ENCODE measurements at regions not wholly inside any gene's neighbourhood (a gene's known extent, or its start where the extent isn't known, plus 50 kb on each side); places are given as distances from the start of the nearest gene placed in this dataset.

DNA sequence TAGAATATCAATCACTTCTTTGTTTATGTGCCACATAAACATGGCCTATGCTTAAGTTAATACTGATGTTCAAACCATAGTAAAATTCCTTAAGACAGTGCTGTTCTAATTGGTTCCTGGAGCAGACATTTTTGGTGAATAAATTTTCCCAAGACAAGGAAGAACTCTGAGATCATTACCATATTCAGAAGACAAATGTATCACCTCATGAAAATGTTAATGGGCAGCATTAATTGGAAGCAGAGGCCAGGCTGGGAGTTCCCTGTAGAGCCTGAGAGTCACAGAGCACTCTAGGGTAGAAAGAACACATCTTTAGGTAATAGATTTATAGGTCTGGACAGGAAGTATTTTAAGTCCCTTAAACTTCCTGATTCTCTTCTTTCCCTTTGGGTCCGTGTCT lies 240.2 kb downstream of the MAN2A1 start:
- Histone ChIP-seq H3K9ac (replicated peaks in 1 of 4; ENCODE audit: extremely low read depth in 1 of 4, low read depth in 3 of 4, low read length in 3 of 4) (no peak overlapping the region), H3K23me2 (ENCODE audit: low read depth, low read length) (no peaks in the 10 kb centered on the region), H2AK5ac (ENCODE audit: low read depth, low read length) (no peak overlapping the region), H3K56ac (replicated peaks; ENCODE audit: insufficient read length, low read depth, low read length) (no peak overlapping the region), H3K27me3 (replicated peaks in 1 of 4; ENCODE audit: control insufficient read depth in 3 of 4, extremely low read depth in 1 of 4, insufficient read depth in 3 of 4, low read length in 3 of 4) (no peaks in the 10 kb centered on the region), H3K4me2 (ENCODE audit: insufficient read depth in 1 of 2, low read depth in 2 of 2, low read length in 2 of 2) (no peak overlapping the region), H3K27ac (ENCODE audit: low read depth, low read length) (no peak overlapping the region), H4K91ac (replicated peaks; ENCODE audit: insufficient read length, low read length) (no peak overlapping the region), H2BK12ac (ENCODE audit: low read depth, low read length) (no peak overlapping the region), H3K23ac (ENCODE audit: insufficient read length) (no peak overlapping the region), H4K8ac (ENCODE audit: extremely low read depth, insufficient read depth, low read length) (no peak overlapping the region), H3K18ac (ENCODE audit: extremely low read depth, low read length) (no peak overlapping the region), H2BK5ac (ENCODE audit: low read depth, low read length) (no peak overlapping the region), H3K36me3 (ENCODE audit: control insufficient read depth in 2 of 4, insufficient read depth in 4 of 4, low read length in 3 of 4) (no peaks in the 10 kb centered on the region), H3K14ac (ENCODE audit: insufficient read length) (no peak overlapping the region), H2BK20ac (ENCODE audit: low read length) (no peak overlapping the region), H3K79me2 (ENCODE audit: control insufficient read depth in 1 of 2, insufficient read depth in 2 of 2, low read length in 2 of 2) (no peaks in the 10 kb centered on the region), H3K4me1 (replicated peaks in 1 of 4; ENCODE audit: control insufficient read depth in 3 of 4, insufficient read depth in 4 of 4, low read length in 3 of 4) (no peaks in the 10 kb centered on the region), H2BK120ac (replicated peaks; ENCODE audit: low read depth, low read length) (no peak overlapping the region), H4K20me1 (replicated peaks in 1 of 2; ENCODE audit: control insufficient read depth in 1 of 2, insufficient read depth in 2 of 2, low read length in 2 of 2) (no peaks in the 10 kb centered on the region), H4K5ac (ENCODE audit: insufficient read length, low read depth, low read length) (no peak overlapping the region), H2BK15ac (ENCODE audit: low read length) (no peak overlapping the region), H3K9me3 (ENCODE audit: insufficient read depth in 2 of 2, low read depth in 1 of 2, low read length in 1 of 2) (no peaks in the 10 kb centered on the region), H3K4me3 (ENCODE audit: extremely low read depth in 1 of 4, insufficient read depth in 2 of 4, low read depth in 3 of 4, low read length in 4 of 4) (no peak overlapping the region), H2AFZ (ENCODE audit: low read length) (no peak overlapping the region), H3K4ac (replicated peaks; ENCODE audit: insufficient read length, low read depth, low read length) (no peak overlapping the region), H3K79me1 (ENCODE audit: low read depth, low read length) (no peaks in the 10 kb centered on the region)
- ChIA-PET CTCF (ENCODE audit: partially characterized antibody) (interaction anchor here (1.2 to 2.3 kb wide), 2 partner anchors 10 to 30 kb away, joined by 3 to 5 read pairs; no protein-coding TSS in a partner anchor), POLR2A (ENCODE audit: partially characterized antibody) (no interaction called here)
- DNase-seq (ENCODE audit: low read depth in 1 of 2, low spot score in 2 of 2): no peak
- WGBS, 2 experiments (ENCODE audit: extremely low coverage in 1 of 2, insufficient coverage in 1 of 2, insufficient read length in 1 of 2, insufficient replicate concordance in 2 of 2, low coverage in 1 of 2, low lambda C conversion rate in 2 of 2, missing lambda C conversion rate in 1 of 2): 87% methylated on average over 1 of the region's 1 CpG; no CpG with 5 or more reads in 1 of the 2 experiments
- no peak for FAIRE-seq
- TF ChIP-seq SAP30 (IDR thresholded peaks at IDR 0.05; ENCODE audit: insufficient read depth, insufficient replicate concordance, low read length) (no peak), FOSL1 (IDR thresholded peaks at IDR 0.05; ENCODE audit: insufficient read depth, low read depth, low read length) (no peak), SIX5 (IDR thresholded peaks at IDR 0.05; ENCODE audit: low read depth, low read length) (no peak), EZH2 (IDR thresholded peaks at IDR 0.05; ENCODE audit: low read depth, low read length, severe bottlenecking) (no peak), SUZ12 (IDR thresholded peaks at IDR 0.05; ENCODE audit: low read length) (no peak), KDM1A (IDR thresholded peaks at IDR 0.05; ENCODE audit: borderline replicate concordance, low read length) (no peak), YY1 (IDR thresholded peaks at IDR 0.05; ENCODE audit: low read depth, low read length) (no peak)
- TF ChIP-seq, protein P1, sequence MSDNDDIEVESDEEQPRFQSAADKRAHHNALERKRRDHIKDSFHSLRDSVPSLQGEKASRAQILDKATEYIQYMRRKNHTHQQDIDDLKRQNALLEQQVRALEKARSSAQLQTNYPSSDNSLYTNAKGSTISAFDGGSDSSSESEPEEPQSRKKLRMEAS (IDR thresholded peaks at IDR 0.05): no peak
